ENCODE measurements at regions not wholly inside any gene's neighbourhood (a gene's known extent, or its start where the extent isn't known, plus 50 kb on each side); places are given as distances from the start of the nearest gene placed in this dataset.

DNA sequence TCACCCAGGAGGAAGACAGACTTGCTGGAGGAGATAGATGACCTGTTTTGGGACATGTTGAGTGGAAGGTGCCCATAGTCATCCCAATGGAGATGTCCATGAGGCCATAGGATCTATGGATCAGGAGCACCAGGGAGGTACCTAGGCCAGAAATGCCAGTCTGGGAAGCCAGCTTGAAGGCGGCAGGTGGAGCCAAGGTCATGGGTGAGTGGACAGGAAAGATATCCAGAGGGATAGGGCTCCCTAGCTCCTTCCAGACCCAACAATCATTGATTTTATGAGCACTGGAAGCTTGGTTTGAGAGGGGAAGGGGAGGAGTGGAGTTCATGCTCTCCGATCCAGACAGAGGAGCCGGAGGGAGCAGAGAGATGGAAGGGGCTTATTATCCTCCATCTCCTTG lies 252.6 kb downstream of the CDK5RAP2 start:
- ATAC-seq, result no peak
- POLR2A ChIA-PET, result no interaction called here

More for the DNA sequence above, 252.6 kb downstream of the CDK5RAP2 start:
- Histone ChIP-seq H3K79me2 (ENCODE audit: insufficient read depth, low read length) (no peaks in the 10 kb centered on the region), H3K27me3 (ENCODE audit: insufficient read depth, low read length) (peaks cover 10% of the 10 kb centered on the region; the same call in 1 of the 2 replicates), H3K9ac (ENCODE audit: low read length) (no peak overlapping the region), H2AFZ (ENCODE audit: low read depth, low read length, poor library complexity, severe bottlenecking) (no peak overlapping the region), H3K4me1 (ENCODE audit: control insufficient read depth in 1 of 2, insufficient read depth in 2 of 2, low read length in 2 of 2) (no peaks in the 10 kb centered on the region), H3K36me3 (ENCODE audit: control insufficient read depth in 1 of 2, insufficient read depth in 2 of 2, low read length in 2 of 2) (no peaks in the 10 kb centered on the region), H3K9me3 (ENCODE audit: control insufficient read depth in 1 of 2, insufficient read depth in 1 of 2, low read depth in 1 of 2, low read length in 2 of 2) (no peaks in the 10 kb centered on the region), H3K4me2 (ENCODE audit: low read length) (no peak overlapping the region), H3K9me2 (ENCODE audit: insufficient read depth) (no peaks in the 10 kb centered on the region), H3K27ac (ENCODE audit: low read depth, low read length) (no peak overlapping the region), H4K20me1 (ENCODE audit: insufficient read depth) (no peaks in the 10 kb centered on the region), H3K4me3 (replicated peaks in 1 of 2; ENCODE audit: low read depth in 1 of 2, low read length in 2 of 2) (no peak overlapping the region)
- BruUV-seq (replicated peaks), result no TSS peak
- ChIA-PET CTCF (interaction anchor here (1.0 kb wide), 1 partner anchor 14 kb away, joined by 3 read pairs; no protein-coding TSS in a partner anchor), RAD21 (ENCODE audit: low non-redundant PET in 1 of 2, low total read pairs in 2 of 2, uncharacterized antibody in 2 of 2, unreplicated experiment in 2 of 2) (no interaction called here)
- DNase-seq (ENCODE audit: low read depth, low spot score), result no peak
- TF ChIP-seq SRF (IDR thresholded peaks at IDR 0.05; ENCODE audit: low read depth) (no peak), EZH2phosphoT487 (IDR thresholded peaks at IDR 0.05; ENCODE audit: borderline replicate concordance) (no peak), ELF1 (IDR thresholded peaks at IDR 0.05; ENCODE audit: borderline replicate concordance, low read depth) (no peak), ZFX (IDR thresholded peaks at IDR 0.05) (no peak), YY1 (IDR thresholded peaks at IDR 0.05; ENCODE audit: extremely low read depth, insufficient replicate concordance, low read depth, low read length) (no peak), ZNF274 (IDR thresholded peaks at IDR 0.05; ENCODE audit: low read depth, low read length) (no peak), CEBPB (IDR thresholded peaks at IDR 0.05; ENCODE audit: low read depth) (no peak), POLR2AphosphoS5 (IDR thresholded peaks at IDR 0.05; ENCODE audit: low read depth, low read length) (no peak), FOSL1 (IDR thresholded peaks at IDR 0.05; ENCODE audit: low read depth) (no peak), EGR1 (IDR thresholded peaks at IDR 0.05; ENCODE audit: low read depth) (no peak), REST (IDR thresholded peaks at IDR 0.05; ENCODE audit: low read depth) (no peak), TCF7L2 (IDR thresholded peaks at IDR 0.05; ENCODE audit: borderline replicate concordance, extremely low read depth, insufficient read depth, insufficient read length) (no peak), SIN3A (IDR thresholded peaks at IDR 0.05; ENCODE audit: low read depth) (no peak)
- TF ChIP-seq, protein P1, sequence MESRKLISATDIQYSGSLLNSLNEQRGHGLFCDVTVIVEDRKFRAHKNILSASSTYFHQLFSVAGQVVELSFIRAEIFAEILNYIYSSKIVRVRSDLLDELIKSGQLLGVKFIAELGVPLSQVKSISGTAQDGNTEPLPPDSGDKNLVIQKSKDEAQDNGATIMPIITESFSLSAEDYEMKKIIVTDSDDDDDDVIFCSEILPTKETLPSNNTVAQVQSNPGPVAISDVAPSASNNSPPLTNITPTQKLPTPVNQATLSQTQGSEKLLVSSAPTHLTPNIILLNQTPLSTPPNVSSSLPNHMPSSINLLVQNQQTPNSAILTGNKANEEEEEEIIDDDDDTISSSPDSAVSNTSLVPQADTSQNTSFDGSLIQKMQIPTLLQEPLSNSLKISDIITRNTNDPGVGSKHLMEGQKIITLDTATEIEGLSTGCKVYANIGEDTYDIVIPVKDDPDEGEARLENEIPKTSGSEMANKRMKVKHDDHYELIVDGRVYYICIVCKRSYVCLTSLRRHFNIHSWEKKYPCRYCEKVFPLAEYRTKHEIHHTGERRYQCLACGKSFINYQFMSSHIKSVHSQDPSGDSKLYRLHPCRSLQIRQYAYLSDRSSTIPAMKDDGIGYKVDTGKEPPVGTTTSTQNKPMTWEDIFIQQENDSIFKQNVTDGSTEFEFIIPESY (IDR thresholded peaks at IDR 0.05; ENCODE audit: extremely low read depth, insufficient replicate concordance, low read length), result no peak
- TF ChIP-seq, protein P2, sequence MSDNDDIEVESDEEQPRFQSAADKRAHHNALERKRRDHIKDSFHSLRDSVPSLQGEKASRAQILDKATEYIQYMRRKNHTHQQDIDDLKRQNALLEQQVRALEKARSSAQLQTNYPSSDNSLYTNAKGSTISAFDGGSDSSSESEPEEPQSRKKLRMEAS (IDR thresholded peaks at IDR 0.05), result no peak
- intact Hi-C loops (cut with micrococcal nuclease), result no loop called here

Data from HCT116 (cell line).